HG03060 (cell line): ENCODE measurements at regions not wholly inside any gene's neighbourhood (a gene's known extent, or its start where the extent isn't known, plus 50 kb on each side); places are given as distances from the start of the nearest gene placed in this dataset.

ENCODE experiments used
- ATAC-seq: cut with Tn5 transposase; IDR thresholded peaks from one replicate; pipeline ENCODE4 v1.9.1; 2021; ENCODE audit warnings: low read depth, moderate number of reproducible peaks; ENCODE audit not compliant: unreplicated experiment

DNA sequence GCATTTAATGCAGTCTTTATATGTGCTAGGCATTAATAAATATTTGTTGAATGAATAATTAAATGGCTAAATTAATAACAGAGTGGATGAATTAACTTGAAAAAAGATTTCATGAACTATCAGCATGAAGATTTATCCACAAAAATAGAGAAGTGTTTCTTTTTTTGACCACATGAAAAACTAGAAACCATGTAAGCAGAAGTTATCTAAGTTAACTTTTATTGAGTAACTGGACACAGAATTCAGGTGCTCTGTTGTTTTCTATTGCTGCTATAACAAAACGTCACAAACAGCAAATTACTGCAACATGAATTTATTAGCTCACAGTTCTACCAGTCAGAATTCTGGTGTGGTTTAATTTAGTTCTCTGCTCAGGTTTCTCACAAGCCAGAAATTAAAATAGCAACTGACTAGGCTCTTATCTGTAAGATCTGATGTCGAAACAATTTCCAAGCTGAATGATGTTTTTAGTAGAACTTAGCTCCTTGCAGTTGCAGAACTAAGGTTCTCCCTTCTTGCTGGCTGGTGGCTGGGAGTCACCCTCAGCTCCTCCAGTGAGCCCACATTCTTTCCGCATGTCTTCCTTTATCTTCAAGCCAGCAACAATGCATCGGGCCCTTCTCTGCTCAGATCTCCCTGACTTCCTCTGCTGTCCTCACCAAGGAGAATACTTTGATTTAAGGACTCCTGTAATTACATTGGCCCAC lies 810.2 kb upstream of the ALCAM start:
- ATAC-seq, result no peak

DNA sequence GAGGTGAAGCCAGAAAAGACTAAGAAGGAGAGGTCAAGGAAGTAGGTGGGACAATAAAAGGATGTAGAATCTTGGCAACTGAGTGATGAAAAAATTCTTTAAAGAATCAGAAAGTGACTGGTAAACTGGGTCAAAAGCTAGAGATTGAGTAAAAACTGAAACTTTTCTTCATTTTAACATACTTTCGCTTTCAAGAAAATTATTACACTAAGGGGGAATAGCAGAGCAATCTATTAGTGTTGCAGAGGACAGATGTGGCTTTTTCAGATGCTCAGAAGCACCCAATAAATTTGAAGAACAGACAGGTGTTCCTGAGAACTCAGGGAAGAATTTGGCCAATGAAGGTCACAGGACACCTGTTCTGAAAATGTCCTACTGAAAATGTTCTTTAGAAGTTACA lies 805.4 kb upstream of the ALCAM start:
- no peak for ATAC-seq

DNA sequence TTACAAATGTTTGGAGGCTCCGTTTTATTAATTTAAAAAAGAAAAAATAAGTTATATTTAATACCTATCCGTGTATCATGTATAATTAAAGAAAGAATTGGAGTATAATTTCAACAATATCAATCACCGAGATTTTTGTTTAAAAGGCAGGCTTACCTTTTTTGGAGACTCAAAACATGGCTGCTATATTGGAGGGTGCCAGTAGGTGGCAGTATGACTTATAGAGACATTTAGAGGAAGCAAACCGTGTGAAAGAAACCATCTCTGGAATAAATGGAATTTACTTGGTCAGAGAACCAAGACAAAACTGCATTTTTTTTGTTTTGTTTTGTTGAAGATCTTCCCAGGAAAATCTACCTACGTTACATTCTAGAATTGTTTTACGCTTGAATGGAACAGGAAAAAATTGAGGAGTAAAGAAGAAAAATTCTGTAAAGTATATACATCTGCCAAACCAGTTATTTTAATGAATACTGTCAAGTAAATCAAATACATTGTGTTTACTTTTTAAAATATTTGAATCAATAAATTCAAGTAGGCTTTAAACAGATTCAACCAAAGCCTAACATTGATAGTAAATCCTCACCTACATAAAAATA lies 802.6 kb upstream of the ALCAM start:
- no peak for ATAC-seq

DNA sequence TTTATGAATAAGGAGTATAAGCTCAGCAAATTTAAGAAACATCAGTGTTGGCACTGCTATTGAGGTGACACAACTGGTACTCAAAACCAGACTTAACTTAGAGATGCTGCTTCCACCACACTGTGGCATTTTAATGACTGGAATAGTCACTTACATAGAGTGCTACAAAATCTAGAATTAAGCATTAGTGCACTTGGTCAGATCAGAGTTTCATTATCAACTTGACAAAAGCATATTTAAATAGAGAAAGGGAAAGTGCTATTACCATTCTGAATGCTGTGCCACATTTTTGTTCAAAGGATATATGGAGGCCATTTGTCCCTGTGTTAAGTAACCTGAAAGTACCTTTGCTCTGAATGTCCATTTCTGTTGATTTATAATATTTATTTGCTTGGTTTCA lies 800.7 kb upstream of the ALCAM start:
- ATAC-seq, result no peak

DNA sequence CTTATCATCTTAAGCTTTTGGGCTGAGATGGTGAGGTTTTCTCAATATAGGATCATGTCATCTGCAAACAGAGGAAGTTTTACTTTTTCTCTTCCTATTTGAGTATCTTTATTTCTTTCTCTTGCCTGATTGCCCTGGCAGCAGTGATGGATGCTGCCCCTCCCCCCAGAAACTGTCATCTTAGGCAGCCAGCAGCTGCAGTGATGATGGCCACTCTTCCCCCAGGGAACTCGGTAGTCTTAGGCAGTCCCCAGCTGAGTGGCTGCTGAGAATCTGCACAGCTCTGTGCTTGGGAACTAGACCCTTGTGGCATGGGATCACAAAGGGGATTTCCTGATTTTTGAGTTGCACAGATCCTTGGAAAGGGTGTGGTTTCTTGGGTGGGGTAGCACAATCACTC lies 791.1 kb upstream of the ALCAM start:
- ATAC-seq, result no peak

DNA sequence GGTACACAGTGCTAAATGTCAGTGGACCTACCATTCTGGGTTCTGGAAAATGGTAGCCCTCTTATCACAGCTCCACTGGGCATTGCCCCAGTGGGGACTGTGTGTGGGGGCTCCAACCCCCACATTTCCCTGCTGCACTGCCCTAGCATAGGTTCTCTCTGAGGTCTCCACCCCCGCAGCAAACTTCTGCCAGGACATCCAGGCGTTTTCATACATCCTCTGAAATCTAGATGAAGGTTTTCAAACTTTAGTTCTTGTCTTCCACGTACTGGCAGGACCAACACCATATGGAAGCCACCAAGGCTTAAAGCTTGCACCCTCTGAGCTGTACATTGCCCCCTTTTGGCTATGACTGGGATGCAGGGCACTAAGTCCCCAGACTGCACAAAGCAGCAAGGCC lies 788.2 kb upstream of the ALCAM start:
- ATAC-seq, result no peak

DNA sequence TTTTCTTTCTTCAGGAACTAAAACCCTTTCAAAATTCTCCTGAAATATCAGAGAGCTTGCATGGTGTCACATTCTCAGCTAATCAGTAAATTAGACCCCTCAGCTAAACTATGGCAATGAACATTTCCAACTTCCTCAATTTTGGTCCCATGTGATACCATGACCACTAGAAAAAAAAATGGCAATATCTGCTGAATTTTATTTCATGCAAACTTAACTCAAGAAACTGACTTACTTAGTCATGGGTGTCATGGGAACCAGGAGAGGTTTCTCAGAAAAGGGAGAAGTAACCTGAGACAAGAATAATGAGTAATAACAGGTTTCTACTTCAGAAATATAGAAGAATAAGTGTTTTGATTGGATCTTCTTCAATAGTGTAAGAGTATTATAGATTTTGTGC lies 784.6 kb upstream of the ALCAM start:
- ATAC-seq, result no peak

DNA sequence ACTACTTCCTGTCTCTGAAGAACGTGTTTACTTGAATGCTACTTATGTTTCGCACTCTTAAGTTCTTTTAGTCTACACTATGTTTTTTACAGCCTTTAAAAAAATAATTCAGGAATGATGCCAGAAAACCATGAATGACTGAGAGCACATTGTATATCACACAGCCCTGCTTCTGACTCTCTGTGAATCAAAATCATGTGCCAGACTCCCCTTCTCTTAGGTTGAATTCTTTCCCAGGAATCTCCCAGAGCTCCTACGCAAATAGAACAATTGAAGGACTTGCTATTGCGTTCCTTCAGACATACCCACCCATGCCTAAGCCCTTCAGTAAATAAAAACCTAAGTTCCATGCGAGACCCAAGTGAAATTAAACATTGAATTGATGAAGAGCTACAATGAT lies 782.0 kb upstream of the ALCAM start:
- ATAC-seq, result no peak

DNA sequence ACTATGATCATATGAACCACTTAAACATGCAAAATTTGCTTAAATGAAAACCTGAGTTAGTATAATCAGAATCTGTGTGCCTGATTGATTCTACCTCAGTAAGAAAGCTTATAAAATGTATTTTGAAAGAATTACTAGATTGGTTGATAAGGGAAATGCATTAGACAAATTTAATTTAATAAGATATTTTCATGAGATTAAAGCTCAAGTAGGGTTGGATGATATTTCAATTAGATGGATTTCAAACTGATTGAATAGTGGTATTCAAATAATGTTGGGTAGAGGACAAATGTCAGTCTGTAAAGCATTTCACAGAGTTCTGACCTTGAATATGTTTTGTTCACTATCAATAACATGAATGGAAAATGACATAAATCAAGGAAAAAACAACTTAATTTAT lies 780.4 kb upstream of the ALCAM start:
- ATAC-seq, result no peak

DNA sequence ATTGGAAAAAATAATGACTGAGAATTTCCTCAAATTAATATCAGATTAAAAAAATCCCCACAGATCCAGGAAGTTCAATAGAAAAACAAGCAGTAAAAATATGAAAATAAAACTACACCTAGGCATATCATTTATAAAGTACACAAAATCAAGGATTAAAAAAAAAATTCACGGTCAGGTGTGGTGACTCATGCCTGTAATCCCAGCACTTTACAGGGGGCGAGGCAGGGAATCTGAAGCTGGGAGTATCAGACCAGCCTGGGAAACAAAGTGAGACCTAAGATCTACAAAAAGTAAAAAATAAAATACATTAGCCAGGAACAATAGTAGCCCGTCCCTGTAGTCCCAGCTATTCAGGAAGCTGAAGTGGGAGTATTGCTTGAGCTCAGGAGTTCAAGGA lies 778.3 kb upstream of the ALCAM start:
- no peak for ATAC-seq

DNA sequence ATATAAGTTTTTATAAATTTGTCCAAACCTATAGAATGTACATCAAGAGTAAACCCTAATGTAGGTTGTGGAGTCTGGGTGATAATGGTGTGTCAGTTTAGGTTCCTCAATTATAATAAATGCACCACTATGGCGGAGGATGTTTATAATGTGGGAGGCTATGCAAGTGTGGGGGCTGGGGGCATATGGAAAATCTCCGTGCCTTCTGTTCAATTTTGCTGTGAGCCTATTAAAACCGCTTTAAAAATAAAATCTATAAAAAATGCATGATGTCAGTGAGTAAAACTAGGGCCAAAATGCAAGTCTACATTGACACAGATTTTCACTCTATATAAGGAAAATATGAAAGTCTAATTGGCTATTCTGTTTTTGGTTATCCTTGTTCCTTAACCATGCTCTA lies 774.9 kb upstream of the ALCAM start:
- ATAC-seq, result no peak

DNA sequence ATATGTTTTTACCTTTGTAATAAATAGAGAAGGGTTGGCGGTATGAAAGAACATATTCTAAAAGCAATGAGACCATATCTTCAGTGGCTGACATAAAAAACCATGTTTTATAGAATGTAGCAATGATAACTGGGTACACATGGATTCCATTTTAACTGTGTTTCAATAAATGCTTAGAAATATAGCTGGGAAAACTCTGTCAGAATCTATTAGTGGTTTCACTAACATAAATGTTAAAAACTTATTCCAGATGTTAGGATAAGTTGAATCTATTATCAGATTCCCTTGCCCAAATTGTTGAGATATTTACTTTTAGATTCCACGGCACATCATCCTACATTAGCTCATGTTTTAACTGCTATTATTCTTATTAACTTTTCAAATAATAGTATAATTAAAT lies 772.2 kb upstream of the ALCAM start:
- no peak for ATAC-seq

DNA sequence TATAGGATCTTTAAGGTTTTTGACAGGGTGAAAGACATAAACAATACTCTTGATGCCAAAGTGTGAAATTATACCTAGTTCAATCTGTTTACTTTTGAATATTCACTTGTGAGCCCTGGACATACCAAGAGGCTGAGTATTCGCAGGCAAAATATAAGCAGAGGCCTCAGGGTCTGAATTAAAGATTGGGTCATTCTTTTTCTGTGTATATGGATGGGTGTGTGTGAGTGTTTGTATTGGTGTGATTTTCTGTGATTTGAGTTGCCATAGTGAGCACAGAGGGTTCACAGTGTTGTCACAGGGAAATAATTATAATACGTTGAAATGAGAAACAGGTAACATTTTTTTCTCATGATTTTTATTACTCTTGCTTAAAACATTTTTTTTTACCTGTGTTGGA lies 770.7 kb upstream of the ALCAM start:
- no peak for ATAC-seq

DNA sequence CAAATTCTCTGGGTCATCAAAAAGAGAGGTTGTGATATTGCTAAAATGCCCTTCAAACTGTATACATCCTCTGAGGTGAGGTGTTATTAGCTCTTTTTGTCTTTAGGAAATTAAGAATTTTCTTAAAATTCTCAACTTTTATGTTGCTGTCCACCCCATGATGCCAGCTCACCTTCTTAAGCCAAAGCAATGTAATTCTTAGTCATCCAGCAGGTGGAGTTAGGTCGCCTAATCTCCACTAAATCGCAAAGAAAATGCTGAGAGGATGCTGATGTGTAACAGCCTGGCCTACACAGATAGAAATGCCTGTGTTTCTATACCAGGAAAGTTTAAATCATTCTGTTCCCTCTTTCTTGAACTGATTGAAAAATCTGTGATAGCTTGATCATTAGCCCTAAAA lies 770.2 kb upstream of the ALCAM start:
- no peak for ATAC-seq

DNA sequence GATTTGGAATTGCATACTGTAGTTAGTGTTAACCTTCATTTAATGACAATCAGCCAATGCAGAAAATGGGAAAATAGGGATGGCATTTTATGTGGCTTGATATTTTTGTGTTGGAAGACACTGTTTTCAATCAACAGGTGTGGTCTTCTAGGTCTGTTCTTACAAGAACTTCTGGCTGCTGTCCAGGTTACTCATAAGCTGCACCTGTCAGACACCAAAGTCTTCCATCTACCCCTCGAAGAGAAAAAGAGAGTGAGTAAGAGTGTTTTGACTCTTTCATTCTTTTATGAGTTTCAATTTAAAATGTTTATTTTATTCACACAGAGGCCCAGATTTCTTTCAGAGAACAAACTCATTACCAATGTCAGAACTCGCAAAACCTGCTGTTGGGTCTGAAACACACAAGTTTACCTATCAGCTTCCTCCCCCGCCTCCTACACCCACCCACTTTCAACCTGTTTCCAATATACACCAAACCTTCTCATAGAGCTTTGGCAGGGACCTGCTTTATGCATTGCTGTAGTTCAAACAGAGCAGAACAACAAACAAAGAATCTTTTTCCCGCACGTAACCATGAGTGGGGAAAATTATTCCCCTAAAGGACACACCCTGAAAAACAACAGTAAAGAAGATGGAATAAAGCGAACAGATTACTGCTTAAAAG lies 767.7 kb upstream of the ALCAM start:
- ATAC-seq, result no peak

DNA sequence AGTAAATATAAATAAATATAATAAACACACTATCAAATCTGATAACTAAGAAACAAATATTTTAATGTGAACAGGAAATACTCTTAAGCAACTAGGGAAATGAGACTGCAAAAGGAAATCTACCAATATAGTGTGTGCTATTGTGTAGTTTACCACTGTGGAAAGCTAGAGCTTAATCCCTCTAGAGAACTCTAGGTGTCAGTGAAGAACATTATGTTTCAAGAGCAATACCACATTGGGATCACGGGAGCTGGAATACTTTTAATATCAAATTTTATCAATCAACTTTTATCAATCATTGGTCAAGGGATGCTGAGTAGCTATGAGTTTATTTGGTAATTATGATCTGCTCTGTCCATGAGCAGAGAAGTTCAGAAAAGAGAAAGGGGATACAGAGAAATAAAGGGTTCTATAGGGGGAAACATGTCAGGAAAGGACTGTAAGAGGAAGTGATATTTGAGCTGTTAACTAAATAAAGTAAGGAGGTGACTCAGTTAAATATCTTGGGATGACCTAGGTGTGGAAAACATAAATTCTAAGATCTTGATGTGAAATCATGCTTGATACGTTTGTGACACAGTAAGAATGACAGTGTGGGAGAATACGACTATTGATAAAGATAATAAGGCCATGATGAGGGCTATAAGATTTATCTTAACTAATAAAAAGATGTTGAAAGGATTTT lies 762.2 kb upstream of the ALCAM start:
- no peak for ATAC-seq

DNA sequence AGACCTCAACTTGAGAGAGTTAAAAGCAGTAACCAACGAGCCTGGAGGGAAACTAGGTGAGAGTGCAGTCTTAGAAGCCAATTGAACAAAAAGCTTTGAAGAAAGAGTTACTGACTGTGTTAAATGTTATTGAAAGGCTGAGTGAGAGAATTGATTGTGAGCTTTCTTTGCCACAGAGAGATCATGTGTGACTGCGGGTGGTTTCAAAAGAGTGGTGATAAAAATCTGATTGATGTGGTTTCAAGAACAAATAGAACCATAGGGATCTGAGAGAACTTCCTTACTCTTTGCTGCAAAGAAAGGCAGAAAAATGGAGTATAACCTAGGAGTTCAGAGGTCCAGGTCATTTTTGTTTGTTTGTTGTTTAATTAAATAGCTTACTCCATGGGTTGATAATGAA lies 759.9 kb upstream of the ALCAM start:
- no peak for ATAC-seq

DNA sequence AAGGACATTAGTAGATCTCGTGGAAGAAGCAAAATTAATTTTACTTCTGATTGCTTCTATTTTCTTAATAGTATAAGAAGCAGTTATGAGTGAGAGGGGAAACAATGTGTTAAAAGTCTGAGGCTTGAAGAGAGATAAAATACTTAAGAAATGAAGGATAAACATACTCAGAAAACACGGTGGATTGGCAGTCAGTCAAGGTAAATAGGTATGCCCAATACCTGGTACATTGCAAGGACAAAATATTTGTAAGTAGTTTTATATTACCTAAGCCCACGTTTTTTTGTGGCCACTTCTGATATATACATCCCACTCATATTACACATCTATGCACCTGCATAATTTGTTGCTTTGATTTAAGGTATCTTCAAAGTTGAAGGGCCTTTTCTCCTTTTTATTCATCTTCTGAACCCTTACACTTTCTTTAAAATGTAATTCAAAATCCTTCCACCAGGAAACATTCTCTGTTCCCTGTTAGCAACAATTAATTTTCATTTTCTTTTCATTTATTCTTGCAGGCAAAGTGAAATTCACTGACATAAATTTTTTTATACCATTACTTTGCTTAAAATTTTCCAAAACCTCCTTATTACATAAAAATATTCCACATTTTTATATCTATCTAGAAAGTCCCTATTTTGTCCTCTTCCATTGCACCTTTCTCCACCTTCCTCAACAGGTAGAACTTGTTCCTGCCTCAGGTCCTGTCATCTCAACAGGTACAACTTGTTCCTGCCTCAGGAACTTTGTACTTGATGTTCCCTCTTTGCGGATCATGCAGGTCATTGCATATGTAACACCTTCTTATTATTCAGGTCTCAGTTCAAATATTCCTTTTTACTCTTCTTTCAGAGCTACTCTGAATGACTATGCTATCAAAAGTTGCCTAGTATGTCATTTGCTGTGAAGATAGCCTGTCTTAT lies 755.7 kb upstream of the ALCAM start:
- no peak for ATAC-seq

DNA sequence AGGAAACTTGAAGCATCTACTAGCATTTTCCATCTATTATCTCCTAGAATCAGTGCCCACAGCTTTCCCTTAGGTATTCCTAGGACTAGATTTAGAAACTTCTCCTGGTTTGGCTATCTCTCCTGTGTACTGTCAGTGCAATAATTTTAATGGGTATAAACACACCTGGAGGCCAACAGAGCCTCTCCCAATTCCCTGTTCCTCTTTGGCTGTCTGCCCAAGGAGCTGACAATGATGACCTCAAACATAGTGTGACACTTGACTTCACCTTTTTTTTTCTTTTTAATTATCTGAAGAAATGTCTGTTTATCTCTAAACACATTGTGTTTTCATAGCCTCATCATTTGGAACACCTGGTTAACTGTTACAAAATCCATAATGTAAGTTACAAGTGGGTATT lies 754.5 kb upstream of the ALCAM start:
- no peak for ATAC-seq

DNA sequence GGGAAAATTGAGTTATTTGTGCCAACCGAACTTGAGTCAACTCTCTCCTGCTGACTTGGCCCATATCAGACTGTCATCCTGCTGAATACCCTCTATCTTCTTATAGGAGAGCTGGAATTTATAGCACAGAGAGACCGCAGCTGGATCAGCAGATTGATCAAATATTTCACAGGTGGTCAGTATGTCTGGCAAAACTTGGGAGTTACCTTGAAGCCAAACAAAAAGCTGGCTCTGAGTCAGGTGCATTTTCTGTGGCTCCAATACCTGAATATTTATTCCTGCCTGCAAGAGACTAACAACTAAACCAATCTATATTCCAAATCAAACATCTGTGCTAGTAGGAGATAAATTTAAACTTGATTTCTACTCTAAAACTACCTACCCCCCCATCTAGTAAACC lies 752.1 kb upstream of the ALCAM start:
- ATAC-seq, result no peak
